ENCODE measurements at regions not wholly inside any gene's neighbourhood (a gene's known extent, or its start where the extent isn't known, plus 50 kb on each side); places are given as distances from the start of the nearest gene placed in this dataset.

DNA sequence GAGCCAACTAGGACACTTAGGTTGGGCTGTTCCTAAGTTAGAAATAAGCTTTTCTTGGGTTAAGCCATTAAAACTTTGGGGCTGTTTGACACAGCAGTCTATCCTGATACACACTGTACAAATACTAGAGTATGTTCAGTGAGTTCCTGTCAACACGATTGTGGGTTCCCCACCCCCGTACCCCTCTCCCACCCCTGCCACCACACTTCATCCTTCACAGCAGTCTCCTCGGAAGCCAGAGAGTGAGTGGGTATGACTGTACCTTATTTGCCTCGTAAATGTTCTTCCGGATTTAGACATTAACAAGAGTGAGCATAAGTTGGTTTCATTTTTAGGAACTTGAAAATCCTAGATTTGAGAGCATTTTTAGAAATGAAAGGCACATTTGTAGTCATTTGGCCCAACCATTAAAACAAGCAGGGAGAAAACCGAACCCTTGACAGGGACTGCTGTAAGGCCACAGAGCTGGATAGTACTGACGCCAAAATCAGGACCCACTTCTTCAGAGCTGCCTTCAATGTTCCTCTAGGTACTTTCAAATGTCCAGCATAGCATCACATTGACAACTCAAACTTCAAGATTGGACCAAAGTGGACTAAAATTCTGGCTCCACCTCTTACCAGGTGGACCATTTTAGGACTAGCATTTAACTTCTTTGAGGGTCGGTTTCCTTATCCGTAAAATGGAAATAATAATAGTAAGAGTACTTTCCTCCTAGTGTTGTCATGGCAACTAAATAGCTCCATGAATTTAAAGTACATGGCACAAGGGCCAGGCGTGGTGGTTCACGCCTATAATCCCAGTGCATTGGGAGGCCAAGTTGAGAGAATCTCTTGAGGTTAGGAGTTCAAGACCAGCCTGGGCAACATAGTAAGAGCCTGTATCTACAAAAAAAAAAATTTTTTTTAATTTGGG is 166.3 kb upstream of the SERTAD2 start:
- no peak for TF ChIP-seq CTCF (IDR thresholded peaks at IDR 0.05)

DNA sequence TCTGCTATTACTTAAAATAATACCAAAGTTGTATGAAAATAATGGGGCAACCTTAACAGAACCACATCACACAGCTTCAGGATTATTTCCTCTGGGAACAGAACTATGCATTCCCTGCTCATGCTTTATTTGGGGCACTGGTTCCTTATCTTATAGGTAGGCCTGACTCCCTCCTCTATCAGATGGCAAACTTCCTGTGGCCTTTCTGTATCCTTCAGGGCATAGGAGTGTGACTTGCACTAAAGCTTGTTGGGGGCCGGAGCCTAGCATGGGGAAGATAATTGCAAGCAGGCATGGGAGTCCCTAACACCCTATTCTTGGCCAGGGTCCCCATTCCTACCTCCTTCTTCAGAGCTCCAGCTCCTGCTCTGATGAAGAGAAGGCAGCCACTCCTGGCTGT is 167.2 kb upstream of the SERTAD2 start:
- no peak for TF ChIP-seq CTCF (IDR thresholded peaks at IDR 0.05)

DNA sequence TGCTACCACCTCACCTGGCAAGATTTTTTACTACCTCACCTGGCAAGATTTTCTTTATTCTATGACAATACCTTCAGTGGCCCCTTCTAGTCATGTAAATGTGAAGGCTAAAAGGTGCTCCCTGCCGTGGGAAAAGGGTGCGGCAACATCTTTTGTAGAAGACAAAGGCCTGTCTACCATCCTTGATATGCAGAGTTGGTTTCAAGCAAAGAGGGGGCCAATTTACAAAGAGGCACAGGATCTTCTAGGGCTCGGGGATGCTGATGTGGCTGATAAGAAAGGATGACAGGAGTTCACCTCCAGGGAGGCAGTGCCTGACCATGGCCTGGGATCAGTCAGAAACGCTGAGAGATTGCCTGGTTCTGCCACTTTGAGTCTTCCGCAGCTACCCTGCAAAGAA is 165.4 kb upstream of the SLC1A4 start:
- no peak for TF ChIP-seq CTCF (IDR thresholded peaks at IDR 0.05)

DNA sequence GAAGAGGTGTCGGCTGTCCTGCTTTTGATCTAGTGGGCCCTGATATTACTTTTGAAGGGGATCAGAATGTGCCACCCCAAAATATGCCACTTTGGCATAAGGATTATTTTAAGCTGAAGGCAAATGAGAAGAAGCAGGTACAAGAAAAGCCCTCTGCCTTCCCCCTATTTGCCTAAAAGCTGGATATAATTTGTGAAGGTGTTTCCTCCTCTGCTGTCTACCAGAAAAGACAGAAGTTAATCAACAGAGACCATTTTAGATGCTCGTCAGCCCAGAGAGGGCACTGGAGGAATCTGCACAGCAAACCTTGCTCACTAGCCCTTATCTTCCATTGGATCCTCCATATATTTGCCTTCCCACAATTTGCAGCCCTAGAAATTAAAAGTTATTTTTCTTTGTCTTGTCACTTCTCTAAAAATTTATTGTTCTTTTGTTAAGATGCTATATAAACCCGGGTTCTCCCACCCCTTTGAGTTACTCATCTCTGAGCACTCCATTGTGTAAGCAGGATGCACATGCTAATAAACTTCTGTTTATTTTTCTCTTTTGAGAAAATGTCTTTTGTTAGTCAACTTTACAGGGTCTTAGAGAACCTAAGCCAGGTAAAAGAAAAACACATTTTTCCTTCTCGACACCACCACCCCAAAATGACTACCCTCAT is 163.2 kb upstream of the SLC1A4 start:
- no peak for TF ChIP-seq CTCF (IDR thresholded peaks at IDR 0.05)

GRCh38 chr2:64826703-64827102 is 162.5 kb upstream of the SLC1A4 start:
- no peak for TF ChIP-seq CTCF (IDR thresholded peaks at IDR 0.05)

- TF ChIP-seq CTCF (IDR thresholded peaks at IDR 0.05): no peak
Observed at GRCh38 chr2:64828261-64828660, 160.9 kb upstream of the SLC1A4 start.

DNA sequence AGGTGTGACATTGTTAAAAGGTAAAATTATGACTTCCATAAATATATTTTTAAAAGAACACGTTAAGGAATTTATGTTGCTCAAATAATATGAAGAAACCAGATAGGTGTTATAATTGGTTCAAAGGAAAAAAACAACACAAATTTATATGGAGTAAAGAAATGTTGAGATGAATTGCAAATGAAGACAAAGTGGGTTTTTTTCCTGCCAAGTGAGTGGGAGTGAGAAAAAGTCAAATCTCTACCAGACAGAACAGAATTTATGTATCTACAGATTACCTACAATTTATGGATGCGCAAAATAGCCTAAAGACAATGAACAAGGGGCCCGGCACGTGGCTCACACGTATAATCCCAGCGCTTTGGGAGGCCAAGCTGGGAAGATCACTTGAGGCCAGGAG is 159.7 kb upstream of the SLC1A4 start:
- TF ChIP-seq CTCF (IDR thresholded peaks at IDR 0.05): no peak
